Sigmoid colon (tissue), 6 donors: ENCODE measurements at regions not wholly inside any gene's neighbourhood (a gene's known extent, or its start where the extent isn't known, plus 50 kb on each side); places are given as distances from the start of the nearest gene placed in this dataset.

Experiments used
- DNase-seq: peaks from one replicate; pipeline ENCODE4 v3.0.0-alpha.2; 2019
- H3K27ac ChIP-seq, 4 donors: fragments of 200-600 bp; sonication (generic); one replicate each; pipeline ENCODE4 v1.5.1; 2016 to 2019; ENCODE audit warnings: mild to moderate bottlenecking in 1 of 4
- H3K27me3 ChIP-seq, 3 donors: fragments of 200-600 bp; sonication (generic); one replicate each; pipeline ENCODE4 v1.5.1; 2019; ENCODE audit warnings: mild to moderate bottlenecking in 1 of 3
- H3K36me3 ChIP-seq, 4 donors: fragments of 200-600 bp; sonication (generic); one replicate each; pipeline ENCODE4 v1.5.1; 2016 to 2019
- H3K4me1 ChIP-seq, 4 donors: fragments of 200-600 bp; sonication (generic); one replicate each; pipeline ENCODE4 v1.5.1; 2017 to 2019
- H3K4me3 ChIP-seq, 4 donors: fragments of 200-600 bp; sonication (generic); one replicate each; pipeline ENCODE4 v1.5.1; 2017 to 2019; ENCODE audit warnings: mild to moderate bottlenecking in 2 of 4, moderate library complexity in 1 of 4
- H3K9me3 ChIP-seq, 4 donors: fragments of 200-600 bp in 3 of 4; sonication (generic) in 3 of 4; one replicate each; pipeline versions ENCODE4 v1.5.1 to v1.6.1; 2013 to 2019
- CTCF ChIP-seq, 4 experiments: fragments of 450-650 bp in 3 of 4; fragments of 200-600 bp in 1 of 4; IDR thresholded peaks; one replicate each; pipeline ENCODE4 v1.5.1; 2016 to 2019; ENCODE audit warnings: antibody characterized with exemption in 4 of 4, mild to moderate bottlenecking in 3 of 4, moderate library complexity in 2 of 4
- EP300 ChIP-seq, 4 donors: sonication (generic); formaldehyde crosslinking; IDR thresholded peaks; one replicate each; pipeline ENCODE4 v1.6.1; 2017; ENCODE audit warnings: antibody characterized with exemption in 4 of 4
- POLR2A ChIP-seq, 2 donors: fragments of 450-650 bp; IDR thresholded peaks; one replicate each; pipeline ENCODE4 v1.6.1; 2016; ENCODE audit warnings: antibody characterized with exemption in 2 of 2, mild to moderate bottlenecking in 2 of 2, moderate library complexity in 2 of 2
- POLR2AphosphoS5 ChIP-seq, 4 donors: sonication (generic); formaldehyde crosslinking; IDR thresholded peaks; one replicate each; pipeline ENCODE4 v1.6.1; 2017; ENCODE audit warnings: antibody characterized with exemption in 4 of 4
- WGBS, 2 donors: extraction: QIAGEN DNeasy Blood & Tissue Kit; methylation state at CpG; one replicate each; pipeline ENCODE4 v1.1.7; 2013; 5-methylcytosine and 5-hydroxymethylcytosine counted together
- intact Hi-C: fragments of 100-400 bp; cut with DNase I; formaldehyde crosslinking; loops from one replicate; pipeline ENCODE4 v1.15.1; 2023
- donor health status: healthy with polysubstance abuse.
- donor health status: healthy.

GRCh38 chr2:13584020-13584419 is 867.3 kb downstream of the TRIB2 start:
- TF ChIP-seq EP300 (IDR thresholded peaks at IDR 0.05), result no peak
- DNase-seq, result no peak
- Histone ChIP-seq H3K27ac (no peak overlapping the region), H3K4me3 (no peak overlapping the region), H3K36me3 (no peaks in the 10 kb centered on the region), H3K9me3 (no peaks in the 10 kb centered on the region), H3K4me1 (no peaks in the 10 kb centered on the region), H3K27me3 (no peaks in the 10 kb centered on the region)
- WGBS, 2 donors, result 68 to 84% methylated on average over 2 of the region's 2 CpGs
- intact Hi-C loops, result no loop called here

GRCh38 chr2:13585732-13586131 is 869.0 kb downstream of the TRIB2 start:
- Histone ChIP-seq H3K4me3 (no peak overlapping the region), H3K9me3 (no peaks in the 10 kb centered on the region), H3K27me3 (no peaks in the 10 kb centered on the region), H3K36me3 (no peaks in the 10 kb centered on the region), H3K4me1 (no peaks in the 10 kb centered on the region), H3K27ac (no peak overlapping the region)
- intact Hi-C loops, result no loop called here
- TF ChIP-seq EP300 (IDR thresholded peaks at IDR 0.05) (no peak), POLR2A (IDR thresholded peaks at IDR 0.05) (no peak), CTCF (IDR thresholded peaks at IDR 0.05) (no peak), POLR2AphosphoS5 (IDR thresholded peaks at IDR 0.05) (no peak)
- no peak for DNase-seq

- intact Hi-C loops, result no loop called here
- TF ChIP-seq POLR2A (IDR thresholded peaks at IDR 0.05) (no peak), EP300 (IDR thresholded peaks at IDR 0.05) (no peak), CTCF (IDR thresholded peaks at IDR 0.05) (no peak), POLR2AphosphoS5 (IDR thresholded peaks at IDR 0.05) (no peak)
- Histone ChIP-seq H3K4me1 (no peaks in the 10 kb centered on the region), H3K27me3 (no peaks in the 10 kb centered on the region), H3K36me3 (no peaks in the 10 kb centered on the region), H3K9me3 (no peaks in the 10 kb centered on the region), H3K27ac (no peak overlapping the region), H3K4me3 (no peak overlapping the region)
- no peak for DNase-seq
- 65 to 79% methylated on average over 4 of the region's 4 CpGs for WGBS, 2 donors
These were observed 879.5 kb downstream of the TRIB2 start for GRCh38 chr2:13596233-13596632.

GRCh38 chr2:13597176-13597575 is 880.4 kb downstream of the TRIB2 start:
- 78 to 82% methylated on average over 2 of the region's 2 CpGs for WGBS, 2 donors
- H3K27ac ChIP-seq, result no peak overlapping the region
- no peaks in the 10 kb centered on the region for H3K4me1 ChIP-seq

GRCh38 chr2:13601506-13601905 is 884.8 kb downstream of the TRIB2 start:
- 63 to 69% methylated on average over 2 of the region's 2 CpGs for WGBS, 2 donors
- Histone ChIP-seq H3K4me1 (no peaks in the 10 kb centered on the region), H3K27ac (no peak overlapping the region), H3K27me3 (no peaks in the 10 kb centered on the region), H3K36me3 (no peaks in the 10 kb centered on the region), H3K4me3 (no peak overlapping the region), H3K9me3 (no peaks in the 10 kb centered on the region)
- TF ChIP-seq POLR2A (IDR thresholded peaks at IDR 0.05) (no peak), CTCF (IDR thresholded peaks at IDR 0.05) (no peak), EP300 (IDR thresholded peaks at IDR 0.05) (no peak), POLR2AphosphoS5 (IDR thresholded peaks at IDR 0.05) (no peak)
- intact Hi-C loops, result no loop called here
- no peak for DNase-seq

More at GRCh38 chr2:13597176-13597575, 880.4 kb downstream of the TRIB2 start:
- intact Hi-C loops, result no loop called here
- DNase-seq, result no peak
- Histone ChIP-seq H3K4me3 (no peak overlapping the region), H3K9me3 (no peaks in the 10 kb centered on the region), H3K36me3 (no peaks in the 10 kb centered on the region), H3K27me3 (no peaks in the 10 kb centered on the region)
- TF ChIP-seq EP300 (IDR thresholded peaks at IDR 0.05) (no peak), POLR2AphosphoS5 (IDR thresholded peaks at IDR 0.05) (no peak), POLR2A (IDR thresholded peaks at IDR 0.05) (no peak), CTCF (IDR thresholded peaks at IDR 0.05) (no peak)
